ENCODE measurements at regions not wholly inside any gene's neighbourhood (a gene's known extent, or its start where the extent isn't known, plus 50 kb on each side); places are given as distances from the start of the nearest gene placed in this dataset.
"Not testable (repeated sequence)": the region's sequence is repeated elsewhere in the genome, so short reads cannot be mapped to it uniquely, and the experiment has no call there.

GRCh38 chr10:109040622-109041021, 882.7 kb downstream of the XPNPEP1 start:
- DNase-seq, result no peak

- no peak for DNase-seq
Measured at GRCh38 chr10:109037978-109038377, 885.3 kb downstream of the XPNPEP1 start.

- no peak for DNase-seq
Measured at GRCh38 chr10:109030581-109031210, 892.6 kb downstream of the XPNPEP1 start.

GRCh38 chr10:109029870-109030269, 893.4 kb downstream of the XPNPEP1 start:
- no peak for DNase-seq

GRCh38 chr10:109027534-109028185, 895.7 kb downstream of the XPNPEP1 start:
- DNase-seq, result no peak

GRCh38 chr10:109025172-109025571, 898.1 kb downstream of the XPNPEP1 start:
- DNase-seq, result no peak

- DNase-seq, result no peak
Measured at GRCh38 chr10:109022417-109023049, 900.8 kb downstream of the XPNPEP1 start.

GRCh38 chr10:109019001-109019424, 904.3 kb downstream of the XPNPEP1 start:
- DNase-seq, result no peak

- DNase-seq, result no peak
Measured at GRCh38 chr10:109007514-109007913, 915.8 kb downstream of the XPNPEP1 start.

GRCh38 chr10:108990441-108990840, 932.9 kb downstream of the XPNPEP1 start:
- DNase-seq, result no peak

- no peak for DNase-seq
Measured at GRCh38 chr10:108989976-108990375, 933.3 kb downstream of the XPNPEP1 start.

- DNase-seq, result no peak
Measured at GRCh38 chr10:108982159-108982558, 941.2 kb downstream of the XPNPEP1 start.

GRCh38 chr10:108980869-108981268, 942.4 kb downstream of the XPNPEP1 start:
- DNase-seq, result no peak

- no peak for DNase-seq
Measured at GRCh38 chr10:108975459-108976058, 947.8 kb downstream of the XPNPEP1 start.

- no peak for DNase-seq
Measured at GRCh38 chr10:108970016-108970415, 953.3 kb downstream of the XPNPEP1 start.

GRCh38 chr10:108966411-108966810, 956.9 kb downstream of the XPNPEP1 start:
- no peak for DNase-seq

GRCh38 chr10:108966005-108966404, 957.3 kb downstream of the XPNPEP1 start:
- no peak for DNase-seq

GRCh38 chr10:108962172-108962571, 961.1 kb downstream of the XPNPEP1 start:
- DNase-seq, result no peak

- no peak for DNase-seq
Measured at GRCh38 chr10:108957681-108958080, 965.6 kb downstream of the XPNPEP1 start.

GRCh38 chr10:108956149-108956548, 967.2 kb downstream of the XPNPEP1 start:
- DNase-seq, result no peak

- DNase-seq, result not testable (repeated sequence)
Measured at GRCh38 chr10:108920029-108920428, 1003.3 kb downstream of the XPNPEP1 start.

GRCh38 chr10:108913300-108913699, 1010.0 kb downstream of the XPNPEP1 start:
- DNase-seq, result no peak

GRCh38 chr10:108911814-108912541, 1011.3 kb downstream of the XPNPEP1 start:
- no peak for DNase-seq
